NCI-H1694 (cell line): ENCODE measurements at regions not wholly inside any gene's neighbourhood (a gene's known extent, or its start where the extent isn't known, plus 50 kb on each side); places are given as distances from the start of the nearest gene placed in this dataset.

Experiments
- DNase-seq: peaks from one replicate; lab custom pipeline; 2025; lab: John Stamatoyannopoulos, UW

DNA sequence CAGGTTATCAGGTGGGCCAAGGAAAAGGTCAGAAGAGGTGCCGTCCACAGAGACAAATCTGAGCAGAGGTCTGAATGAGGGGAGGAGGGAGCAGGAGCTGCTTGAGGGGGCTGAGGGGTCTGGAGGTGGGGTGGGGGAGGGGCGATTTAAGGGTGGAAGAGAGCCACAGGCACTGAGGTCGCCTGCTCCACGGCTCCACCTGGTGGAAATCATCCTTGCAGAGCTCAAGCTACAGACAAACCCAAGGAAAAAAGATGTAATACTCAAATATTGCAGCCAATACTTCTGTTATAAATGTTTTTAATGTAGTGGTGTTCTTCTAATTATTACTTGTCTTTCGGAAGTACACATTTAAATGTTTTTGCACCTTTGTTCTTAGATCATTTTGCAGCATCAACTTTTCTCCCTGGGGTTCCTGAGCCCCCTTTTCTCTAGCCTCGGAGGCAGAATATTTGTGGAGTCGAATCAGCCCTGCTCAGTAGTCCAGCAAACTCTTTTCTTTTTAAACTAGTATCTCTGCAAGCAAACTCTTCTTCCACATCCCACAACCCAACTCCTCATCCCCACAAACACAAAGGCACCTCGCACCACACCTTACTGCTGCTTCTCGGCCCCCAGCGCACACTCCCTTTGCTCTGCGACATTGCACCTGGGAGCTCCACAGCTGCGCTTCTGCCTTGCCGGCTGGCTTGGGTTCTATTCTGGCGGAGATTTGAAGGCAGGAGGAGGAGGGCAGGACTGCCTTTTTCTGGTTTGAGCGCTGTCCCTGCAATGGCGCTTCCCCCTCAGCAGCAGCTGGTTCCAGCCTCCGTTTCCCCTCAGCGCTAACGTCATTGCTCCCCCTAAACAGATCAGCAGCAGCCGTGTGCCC is 51.0 kb upstream of the TFAP2A start:
- peak; percentile 9 for DNase-seq
